GM12878 (cell line): ENCODE measurements at regions not wholly inside any gene's neighbourhood (a gene's known extent, or its start where the extent isn't known, plus 50 kb on each side); places are given as distances from the start of the nearest gene placed in this dataset.

Experiments
- ATAC-seq: fragments of 200-7000 bp; cut with Tn5 transposase; 3 replicates; pipeline ENCODE4 v1.9.1; 2020; ENCODE audit warnings: mild to moderate bottlenecking, moderate library complexity
- BruUV-seq: library from RNA; stranded (reverse); fragments of 400-500 nt; replicated peaks from 2 replicates; lab custom pipeline; 2021; lab: Mats Ljungman, UMichigan
- CTCF ChIA-PET: fragments of 300-600 bp; sonication (Branson Sonifier 250); formaldehyde crosslinking; extraction: SDS; loops from one replicate; lab custom pipeline; 2021; ENCODE audit warnings: inconsistent platforms; lab: Yijun Ruan, JAX
- POLR2A ChIA-PET: fragments of 350-600 bp; formaldehyde crosslinking; extraction: SDS; loops from one replicate; lab custom pipeline; 2021; ENCODE audit warnings: inconsistent platforms; lab: Charles Lee
- RAD21 ChIA-PET: fragments of 300-600 bp; sonication (Branson Sonifier 250); formaldehyde crosslinking; loops from one replicate; lab custom pipeline; 2023; ENCODE audit warnings: antibody characterized with exemption; ENCODE audit not compliant: unreplicated experiment; lab: Charles Lee
- SMC1A ChIA-PET: fragments of 300-600 bp; sonication (Branson Sonifier 250); formaldehyde crosslinking; loops from one replicate; lab custom pipeline; 2023; ENCODE audit not compliant: unreplicated experiment, uncharacterized antibody; lab: Charles Lee
- DNase-seq: peaks from one replicate; pipeline ENCODE4 v3.0.0-alpha.2; 2011; ENCODE audit warnings: low read depth, low spot score
- FAIRE-seq: peaks from 3 replicates; lab custom pipeline; 2011; peaks lifted over from hg19 to GRCh38; lab: Jason Lieb, UNC
- H2AFZ ChIP-seq: 2 replicates; pipeline ENCODE4 v1.6.0; 2011; ENCODE audit warnings: low read depth, low read length, control low read depth; ENCODE audit not compliant: control insufficient read depth
- H3K27ac ChIP-seq: 2 replicates; pipeline ENCODE4 v1.5.1; 2011; ENCODE audit warnings: control low read depth; ENCODE audit not compliant: control insufficient read depth, insufficient read depth
- H3K27me3 ChIP-seq, 2 experiments: replicated peaks in 1 of 2; 2 replicates each; pipeline versions ENCODE4 v1.6.0 to v1.6.1; 2011; ENCODE audit warnings: low read length in 1 of 2; ENCODE audit not compliant: control insufficient read depth in 2 of 2, insufficient read depth in 2 of 2
- H3K36me3 ChIP-seq, 2 experiments: 2 replicates each; pipeline ENCODE4 v1.5.1; 2011; ENCODE audit warnings: low read length in 1 of 2; ENCODE audit not compliant: control insufficient read depth in 2 of 2, insufficient read depth in 2 of 2
- H3K4me1 ChIP-seq: 2 replicates; pipeline ENCODE4 v1.6.1; 2011; ENCODE audit warnings: mild to moderate bottlenecking, low read length, moderate library complexity, mixed read lengths; ENCODE audit not compliant: control insufficient read depth, insufficient read depth
- H3K4me2 ChIP-seq: 2 replicates; pipeline ENCODE4 v1.6.0; 2011; ENCODE audit warnings: control low read depth; ENCODE audit not compliant: control insufficient read depth, insufficient read depth
- H3K4me3 ChIP-seq: fragments of 200-600 bp; sonication (generic); 2 replicates; pipeline ENCODE4 v1.5.1; 2016
- H3K79me2 ChIP-seq: 2 replicates; pipeline ENCODE4 v1.6.0; 2011; ENCODE audit warnings: low read length; ENCODE audit not compliant: control insufficient read depth, insufficient read depth
- H3K9ac ChIP-seq: 2 replicates; pipeline ENCODE4 v1.8.0; 2011; ENCODE audit warnings: low read length, control low read depth, mixed read lengths; ENCODE audit not compliant: control insufficient read depth, insufficient read depth
- H3K9me3 ChIP-seq: replicated peaks from 3 replicates; pipeline ENCODE4 v1.5.1; 2011; ENCODE audit warnings: mild to moderate bottlenecking, low read length; ENCODE audit not compliant: control insufficient read depth, insufficient read depth
- H4K20me1 ChIP-seq: 2 replicates; pipeline ENCODE4 v1.6.0; 2011; ENCODE audit not compliant: control insufficient read depth, insufficient read depth
- ASH2L ChIP-seq: fragments of 300-600, 200-600 bp; sonication (generic); IDR thresholded peaks from 2 replicates; pipeline ENCODE4 v1.6.1; 2017; ENCODE audit warnings: low read depth, mild to moderate bottlenecking, borderline replicate concordance
- BCL3 ChIP-seq: IDR thresholded peaks from 2 replicates; pipeline ENCODE4 v1.6.1; 2011; ENCODE audit warnings: borderline replicate concordance, low read depth, mild to moderate bottlenecking, moderate library complexity, low read length; ENCODE audit not compliant: insufficient read depth, poor library complexity, severe bottlenecking
- CREM ChIP-seq: IDR thresholded peaks from 2 replicates; pipeline ENCODE4 v1.6.1; 2014; ENCODE audit warnings: antibody characterized with exemption, low read depth
- FOS ChIP-seq: IDR thresholded peaks from 3 replicates; pipeline ENCODE4 v1.6.1; 2011; ENCODE audit warnings: borderline replicate concordance; ENCODE audit not compliant: insufficient read length; ENCODE audit errors: extremely low read depth
- HDAC6 ChIP-seq: fragments of 200-600 bp; sonication (generic); IDR thresholded peaks from one replicate; pipeline ENCODE4 v1.8.0; 2017; ENCODE audit warnings: antibody characterized with exemption; ENCODE audit not compliant: unreplicated experiment
- KDM1A ChIP-seq: fragments of 200-600 bp; sonication (generic); IDR thresholded peaks from 2 replicates; pipeline ENCODE4 v1.6.1; 2016; ENCODE audit warnings: borderline replicate concordance
- NFYA ChIP-seq: IDR thresholded peaks from 2 replicates; pipeline ENCODE4 v1.6.1; 2011; ENCODE audit warnings: low read depth, mild to moderate bottlenecking, low read length, improper control_type of control experiment, borderline replicate concordance
- RB1 ChIP-seq: fragments of 450-650 bp; formaldehyde crosslinking; IDR thresholded peaks from 2 replicates; pipeline ENCODE4 v1.6.1; 2017; ENCODE audit warnings: mild to moderate bottlenecking, borderline replicate concordance
- SRF ChIP-seq, 2 experiments: IDR thresholded peaks; 2 replicates each; pipeline ENCODE4 v1.6.1; 2011; ENCODE audit warnings: low read depth in 2 of 2, low read length in 2 of 2, mild to moderate bottlenecking in 1 of 2, moderate library complexity in 1 of 2
- TAF1 ChIP-seq: IDR thresholded peaks from 2 replicates; pipeline ENCODE4 v1.6.1; 2011; ENCODE audit warnings: mild to moderate bottlenecking, low read depth, low read length, borderline replicate concordance
- USF1 ChIP-seq: IDR thresholded peaks from 2 replicates; pipeline ENCODE4 v1.6.1; 2011; ENCODE audit warnings: borderline replicate concordance, low read depth, mild to moderate bottlenecking, moderate library complexity, mixed read lengths, low read length; ENCODE audit not compliant: insufficient read depth; ENCODE audit errors: extremely low read length
- WRNIP1 ChIP-seq: IDR thresholded peaks from 2 replicates; pipeline ENCODE4 v1.6.1; 2011; ENCODE audit warnings: low read depth, low read length, improper control_type of control experiment, borderline replicate concordance
- YY1 ChIP-seq: IDR thresholded peaks from 2 replicates; pipeline ENCODE4 v1.6.1; 2011; ENCODE audit warnings: low read depth, mild to moderate bottlenecking, low read length
- ZBTB11 ChIP-seq: fragments of 450-650 bp; formaldehyde crosslinking; IDR thresholded peaks from 2 replicates; pipeline ENCODE4 v1.5.0; 2022; ENCODE audit warnings: mild to moderate bottlenecking, missing genetic modification characterization
- ZBTB33 ChIP-seq: fragments of 450-650 bp; IDR thresholded peaks from 2 replicates; pipeline ENCODE4 v1.6.1; 2017; ENCODE audit warnings: mild to moderate bottlenecking
- ZNF622 ChIP-seq: fragments of 450-650 bp; IDR thresholded peaks from 2 replicates; pipeline ENCODE4 v1.6.1; 2017; ENCODE audit warnings: mild to moderate bottlenecking, inconsistent platforms
- WGBS: methylation state at CpG from one replicate; pipeline ENCODE4 v1.1.6; 2016; ENCODE audit warnings: low lambda C conversion rate; ENCODE audit not compliant: insufficient replicate concordance, insufficient coverage; ENCODE audit errors: missing lambda C conversion rate; 5-methylcytosine and 5-hydroxymethylcytosine counted together
- in situ Hi-C: fragments of 300-500 bp; cut with MboI; formaldehyde crosslinking; loops from 9 replicates; pipeline ENCODE4 v1.14.3; 2018; ENCODE audit warnings: mixed read lengths
- intact Hi-C: fragments of 100-400 bp; cut with micrococcal nuclease; formaldehyde crosslinking; loops from one replicate; pipeline ENCODE4 v1.14.2; 2022; ENCODE audit not compliant: unreplicated experiment

GRCh38 chr9:106441283-106441682, 421.7 kb upstream of the ZNF462 start:
- 64% methylated on average over 3 of the region's 3 CpGs for WGBS
- no peak overlapping the region for H3K4me3 ChIP-seq
- H3K9ac ChIP-seq = no peak overlapping the region
- no peak for TF ChIP-seq TAF1
- no peak for TF ChIP-seq RB1
- no peak for TF ChIP-seq SRF (IDR thresholded peaks at IDR 0.05; ENCODE audit: low read depth in 2 of 2, low read length in 2 of 2)
- no peak for TF ChIP-seq CREM
- no peak for TF ChIP-seq BCL3
- no peak for TF ChIP-seq FOS
- no peak for TF ChIP-seq NFYA
- no peak for TF ChIP-seq HDAC6
- TF ChIP-seq USF1 = no peak
- no peak for TF ChIP-seq ZBTB33
- TF ChIP-seq WRNIP1 = no peak
- no peak for TF ChIP-seq KDM1A
- TF ChIP-seq ZNF622 = no peak
- TF ChIP-seq YY1 = no peak
- no peak for TF ChIP-seq ASH2L
- TF ChIP-seq ZBTB11 (CRISPR knock-in tag) = no peak
- TF ChIP-seq, all 136 proteins: peak for 0
- BruUV-seq = no TSS peak
- ChIA-PET SMC1A (interaction anchor here (0.9 to 1.6 kb wide), 2 partner anchors 22 to 47 kb away, joined by 3 read pairs; no protein-coding TSS in a partner anchor), RAD21 (no interaction called here), CTCF (no interaction called here), POLR2A (no interaction called here)
- H3K36me3 ChIP-seq = no peaks in the 10 kb centered on the region
- H3K27me3 ChIP-seq = no peaks in the 10 kb centered on the region
- no peak overlapping the region for H3K4me2 ChIP-seq
- no peak for ATAC-seq
- H3K9me3 ChIP-seq = no peaks in the 10 kb centered on the region; the same call in 2 of the 3 replicates
- H3K4me1 ChIP-seq = no peaks in the 10 kb centered on the region
- no peaks in the 10 kb centered on the region for H4K20me1 ChIP-seq
- no peak for FAIRE-seq
- H3K27ac ChIP-seq = no peak overlapping the region
- H2AFZ ChIP-seq = no peak overlapping the region
- H3K79me2 ChIP-seq = no peaks in the 10 kb centered on the region
- intact Hi-C loops (no loop called here), in situ Hi-C loops (no loop called here)
- no peak for DNase-seq
